ENCODE measurements at regions not wholly inside any gene's neighbourhood (a gene's known extent, or its start where the extent isn't known, plus 50 kb on each side); places are given as distances from the start of the nearest gene placed in this dataset.

- TF ChIP-seq EZH2 (IDR thresholded peaks at IDR 0.05; ENCODE audit: borderline replicate concordance) (no peak), CTCF (IDR thresholded peaks at IDR 0.05; ENCODE audit: poor library complexity) (no peak), EZH2phosphoT487 (IDR thresholded peaks at IDR 0.05; ENCODE audit: low read depth, severe bottlenecking, unreplicated experiment) (no peak)
These were observed 1430.5 kb downstream of the FAM181B start for GRCh38 chr11:81303038-81303664.
